GM12865 (cell line): ENCODE measurements at regions not wholly inside any gene's neighbourhood (a gene's known extent, or its start where the extent isn't known, plus 50 kb on each side); places are given as distances from the start of the nearest gene placed in this dataset.
A peak's percentile ranks its signal among the peaks of the same experiment; 100 is the strongest.

Experiments
- DNase-seq: peaks from one replicate; pipeline ENCODE4 v3.0.0; 2010; ENCODE audit warnings: low read depth
- H3K4me3 ChIP-seq: 2 replicates; pipeline ENCODE4 v1.5.1; 2011; ENCODE audit warnings: mild to moderate bottlenecking, low read depth, low read length, control low read depth
- TF ChIP-seq, protein P1 (sequence below): IDR thresholded peaks from 2 replicates; pipeline ENCODE4 v1.5.1; 2011; ENCODE audit warnings: low read length, control low read depth, low read depth, inconsistent platforms; ENCODE audit not compliant: insufficient read depth; ENCODE audit errors: missing control alignments

DNA sequence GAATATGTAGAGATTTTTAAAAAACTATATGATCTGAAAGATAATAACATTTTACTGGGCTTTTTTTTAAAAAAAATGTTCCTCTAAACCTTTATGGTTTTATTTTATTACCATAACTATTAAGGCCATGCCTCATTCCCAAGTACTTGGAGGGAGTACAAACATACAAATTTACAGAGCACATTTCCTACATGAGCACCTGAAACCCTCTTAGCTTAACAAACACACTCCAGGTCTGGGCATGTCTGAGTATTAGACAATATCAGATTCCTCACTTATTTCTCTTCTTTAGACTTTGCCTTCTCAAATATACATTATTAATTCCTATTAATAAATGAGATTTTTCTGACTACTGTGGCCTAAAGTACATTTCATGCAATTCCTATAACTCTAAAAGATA lies 319.2 kb downstream of the SLCO4C1 start:
- H3K4me3 ChIP-seq: no peak overlapping the region
- TF ChIP-seq, protein P1, sequence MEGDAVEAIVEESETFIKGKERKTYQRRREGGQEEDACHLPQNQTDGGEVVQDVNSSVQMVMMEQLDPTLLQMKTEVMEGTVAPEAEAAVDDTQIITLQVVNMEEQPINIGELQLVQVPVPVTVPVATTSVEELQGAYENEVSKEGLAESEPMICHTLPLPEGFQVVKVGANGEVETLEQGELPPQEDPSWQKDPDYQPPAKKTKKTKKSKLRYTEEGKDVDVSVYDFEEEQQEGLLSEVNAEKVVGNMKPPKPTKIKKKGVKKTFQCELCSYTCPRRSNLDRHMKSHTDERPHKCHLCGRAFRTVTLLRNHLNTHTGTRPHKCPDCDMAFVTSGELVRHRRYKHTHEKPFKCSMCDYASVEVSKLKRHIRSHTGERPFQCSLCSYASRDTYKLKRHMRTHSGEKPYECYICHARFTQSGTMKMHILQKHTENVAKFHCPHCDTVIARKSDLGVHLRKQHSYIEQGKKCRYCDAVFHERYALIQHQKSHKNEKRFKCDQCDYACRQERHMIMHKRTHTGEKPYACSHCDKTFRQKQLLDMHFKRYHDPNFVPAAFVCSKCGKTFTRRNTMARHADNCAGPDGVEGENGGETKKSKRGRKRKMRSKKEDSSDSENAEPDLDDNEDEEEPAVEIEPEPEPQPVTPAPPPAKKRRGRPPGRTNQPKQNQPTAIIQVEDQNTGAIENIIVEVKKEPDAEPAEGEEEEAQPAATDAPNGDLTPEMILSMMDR: no peak
- DNase-seq: no peak

DNA sequence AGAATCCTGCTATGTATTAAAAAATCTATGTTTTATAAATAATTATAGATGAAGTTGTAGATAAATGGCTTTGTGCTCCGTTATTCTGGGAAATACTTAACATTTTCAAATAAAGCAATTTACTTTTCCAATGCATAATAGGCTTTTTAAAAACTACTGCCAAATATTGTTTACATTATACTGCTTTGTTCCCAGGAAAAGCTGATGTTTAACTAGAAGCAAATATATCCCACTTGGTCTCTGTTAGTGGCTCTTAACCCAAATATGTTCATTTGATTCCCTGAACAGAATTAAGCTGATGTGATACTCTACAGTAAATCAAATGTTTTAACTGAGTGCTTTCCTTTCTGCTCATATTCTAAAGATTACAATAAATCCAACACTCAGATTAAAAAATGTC lies 326.3 kb downstream of the SLCO4C1 start:
- TF ChIP-seq, protein P1: no peak
- no peak overlapping the region for H3K4me3 ChIP-seq
- no peak for DNase-seq

DNA sequence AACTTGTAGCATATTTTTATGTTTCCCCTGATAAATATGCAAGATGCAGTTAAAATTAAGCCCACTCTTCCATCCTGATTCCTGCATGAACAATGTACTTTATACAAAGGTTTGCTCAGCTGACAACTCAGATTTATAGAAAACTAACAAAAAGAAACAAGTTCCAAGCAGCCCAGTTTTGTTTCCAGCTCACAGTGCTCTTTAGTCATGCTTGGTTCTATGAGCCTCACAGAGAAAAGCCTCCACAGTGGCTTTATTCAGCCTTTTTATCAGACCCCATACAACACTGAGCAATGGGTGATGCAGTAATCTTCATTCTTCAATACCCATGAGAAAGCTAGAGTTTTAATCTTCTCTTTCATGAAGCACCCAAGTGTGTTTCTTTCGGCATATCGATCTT lies 329.6 kb downstream of the SLCO4C1 start:
- TF ChIP-seq, protein P1: no peak
- H3K4me3 ChIP-seq: no peak overlapping the region
- no peak for DNase-seq

DNA sequence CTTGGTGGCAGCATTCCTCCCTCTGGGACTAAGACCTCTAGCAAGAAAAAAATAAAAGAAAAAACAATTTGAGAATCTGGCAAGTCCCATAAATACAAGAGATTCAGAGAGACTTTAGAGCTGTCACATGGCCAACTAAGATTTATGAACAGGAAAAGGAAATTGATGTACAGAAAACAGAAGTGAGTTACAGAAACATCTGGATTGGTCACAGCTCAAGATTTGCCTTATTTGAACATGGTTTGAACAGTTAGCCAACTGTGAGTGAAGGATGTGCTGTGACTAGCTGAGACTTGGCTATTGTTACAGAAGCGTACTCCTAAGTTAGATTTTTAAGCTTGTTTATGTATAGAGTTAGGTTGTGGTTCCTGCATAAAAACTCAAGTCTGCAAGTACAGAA lies 340.2 kb downstream of the SLCO4C1 start:
- no peak overlapping the region for H3K4me3 ChIP-seq
- TF ChIP-seq, protein P1: no peak
- no peak for DNase-seq

DNA sequence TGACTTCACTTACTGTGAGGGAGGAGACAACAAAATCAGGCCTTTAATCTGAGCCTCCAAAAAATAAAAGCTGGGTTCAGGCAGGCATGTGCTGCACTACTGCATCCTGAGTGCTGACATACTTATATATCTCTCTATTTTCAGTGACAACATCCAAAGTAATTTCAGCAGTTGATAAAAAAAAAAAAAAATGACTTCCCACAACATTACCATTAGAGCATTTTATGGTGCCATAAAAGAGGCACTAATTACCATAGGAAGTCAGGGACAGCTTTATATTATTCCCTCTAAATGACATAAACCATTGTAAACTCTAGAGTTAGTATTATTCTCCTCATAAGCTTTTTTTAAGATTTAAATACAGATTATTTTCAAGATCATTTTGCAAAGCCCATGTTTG lies 346.1 kb downstream of the SLCO4C1 start:
- no peak overlapping the region for H3K4me3 ChIP-seq
- TF ChIP-seq, protein P1: no peak
- DNase-seq: no peak

DNA sequence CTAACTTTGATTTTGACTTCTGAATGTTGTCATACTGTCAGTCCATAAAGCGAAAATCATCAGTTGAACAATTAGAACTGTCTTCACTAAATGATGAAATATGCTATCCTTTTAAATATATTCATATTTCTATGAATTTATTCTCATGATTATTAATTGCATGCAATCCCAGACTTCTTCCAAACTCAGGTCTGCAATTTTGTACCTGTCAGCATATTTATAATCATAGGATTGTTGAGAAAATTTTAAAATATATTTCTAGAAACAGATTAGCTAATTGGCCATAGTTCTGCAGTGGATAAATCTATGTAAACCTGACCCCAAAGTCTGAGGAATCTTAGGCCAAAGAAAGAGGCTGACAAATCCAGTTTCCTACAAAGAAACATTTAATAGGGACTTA lies 347.5 kb downstream of the SLCO4C1 start:
- TF ChIP-seq, protein P1: no peak

DNA sequence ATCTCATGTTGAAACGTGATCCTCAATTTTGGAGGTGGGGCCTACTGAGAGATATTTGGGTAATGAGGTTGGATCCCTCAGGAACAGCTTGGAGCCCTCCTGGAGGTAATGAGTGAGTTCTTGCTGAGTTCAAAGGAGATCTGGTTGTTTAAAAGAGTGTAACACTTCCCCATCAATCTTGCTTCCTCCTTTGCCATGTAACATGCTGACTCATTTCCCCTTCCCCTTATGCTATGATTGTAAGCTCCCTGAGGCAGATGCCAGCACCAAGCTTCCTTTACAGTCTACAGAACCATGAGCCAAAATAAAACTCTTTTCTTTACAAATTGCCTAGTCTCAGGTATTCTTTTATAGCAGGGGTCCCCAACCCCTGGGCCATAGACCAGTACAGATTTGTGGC lies 352.3 kb downstream of the SLCO4C1 start:
- DNase-seq: peak; percentile 10
- TF ChIP-seq, protein P1: no peak
- H3K4me3 ChIP-seq: no peak overlapping the region

More for the DNA sequence above, 347.5 kb downstream of the SLCO4C1 start:
- H3K4me3 ChIP-seq: no peak overlapping the region
- DNase-seq: no peak
